Thyroid gland (tissue), 4 donors: ENCODE measurements at regions not wholly inside any gene's neighbourhood (a gene's known extent, or its start where the extent isn't known, plus 50 kb on each side); places are given as distances from the start of the nearest gene placed in this dataset.

Experiments used
- DNase-seq, 2 donors: peaks; one replicate each; pipeline ENCODE4 v3.0.0-alpha.2; 2019
- H3K27ac ChIP-seq, 3 donors: fragments of 200-600 bp; sonication (generic); 1 replicate in 2 of 3; 2 replicates in 1 of 3; pipeline ENCODE4 v1.5.1; 2016 to 2019; ENCODE audit warnings: mild to moderate bottlenecking in 1 of 3, moderate library complexity in 1 of 3
- H3K27me3 ChIP-seq: fragments of 200-600 bp; sonication (generic); one replicate; pipeline ENCODE4 v1.5.1; 2019
- H3K36me3 ChIP-seq, 2 donors: fragments of 200-600 bp; sonication (generic); one replicate each; pipeline ENCODE4 v1.5.1; 2016 to 2019
- H3K4me1 ChIP-seq, 2 donors: fragments of 200-600 bp; sonication (generic); one replicate each; pipeline ENCODE4 v1.5.1; 2017 to 2019
- H3K4me3 ChIP-seq, 3 donors: fragments of 200-600 bp; sonication (generic); replicated peaks in 1 of 3; 1 replicate in 2 of 3; 2 replicates in 1 of 3; pipeline ENCODE4 v1.5.1; 2016; ENCODE audit warnings: mild to moderate bottlenecking in 1 of 3
- H3K9me3 ChIP-seq: fragments of 200-600 bp; sonication (generic); one replicate; pipeline ENCODE4 v1.5.1; 2017
- POLR2A ChIP-seq, 2 donors: fragments of 450-650 bp; IDR thresholded peaks; one replicate each; pipeline ENCODE4 v1.6.1; 2017; ENCODE audit warnings: antibody characterized with exemption in 2 of 2, mild to moderate bottlenecking in 2 of 2, moderate library complexity in 1 of 2
- WGBS, 2 donors: methylation state at CpG; one replicate each; pipeline ENCODE4 v1.1.5; 2017; 5-methylcytosine and 5-hydroxymethylcytosine counted together
- intact Hi-C: fragments of 100-400 bp; cut with DNase I; formaldehyde crosslinking; loops from one replicate; pipeline ENCODE4 v1.15.1; 2023
- TF ChIP-seq, protein P1 (sequence below), 6 experiments: fragments of 200-600 bp in 3 of 6; fragments of 450-650 bp in 3 of 6; sonication (generic) in 3 of 6; IDR thresholded peaks; one replicate each; pipeline ENCODE4 v1.5.1; 2016 to 2019; ENCODE audit warnings: antibody characterized with exemption in 6 of 6, mild to moderate bottlenecking in 2 of 6, inconsistent platforms in 1 of 6, moderate library complexity in 1 of 6

DNA sequence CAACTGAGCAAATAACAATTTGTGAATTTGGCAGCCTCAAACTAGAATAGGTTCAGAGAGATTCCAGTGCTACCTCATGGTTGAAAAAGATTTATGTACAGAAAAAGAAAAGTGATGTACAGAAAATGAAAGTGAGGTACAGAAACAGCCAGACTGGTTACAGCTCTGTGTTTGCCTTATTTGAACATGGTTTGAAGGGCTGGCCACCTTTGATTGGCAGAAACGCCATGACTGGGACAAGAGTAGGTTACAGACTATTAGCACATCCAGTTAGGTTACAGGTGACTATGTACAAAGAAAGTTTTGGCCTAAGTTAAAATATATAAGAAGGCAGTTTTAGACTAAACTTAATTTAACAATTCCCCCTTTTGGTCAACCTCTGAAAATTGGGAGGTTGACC is 309.4 kb downstream of the BTG1 start:
- Histone ChIP-seq H3K27ac (no peak overlapping the region), H3K27me3 (no peaks in the 10 kb centered on the region), H3K9me3 (no peaks in the 10 kb centered on the region), H3K4me1 (no peaks in the 10 kb centered on the region), H3K36me3 (no peaks in the 10 kb centered on the region), H3K4me3 (no peak overlapping the region)
- 90 to 97% methylated on average over 1 of the region's 1 CpG for WGBS, 2 donors
- no peak for DNase-seq
- intact Hi-C loops: no loop called here
- TF ChIP-seq POLR2A (IDR thresholded peaks at IDR 0.05): no peak
- TF ChIP-seq, protein P1, sequence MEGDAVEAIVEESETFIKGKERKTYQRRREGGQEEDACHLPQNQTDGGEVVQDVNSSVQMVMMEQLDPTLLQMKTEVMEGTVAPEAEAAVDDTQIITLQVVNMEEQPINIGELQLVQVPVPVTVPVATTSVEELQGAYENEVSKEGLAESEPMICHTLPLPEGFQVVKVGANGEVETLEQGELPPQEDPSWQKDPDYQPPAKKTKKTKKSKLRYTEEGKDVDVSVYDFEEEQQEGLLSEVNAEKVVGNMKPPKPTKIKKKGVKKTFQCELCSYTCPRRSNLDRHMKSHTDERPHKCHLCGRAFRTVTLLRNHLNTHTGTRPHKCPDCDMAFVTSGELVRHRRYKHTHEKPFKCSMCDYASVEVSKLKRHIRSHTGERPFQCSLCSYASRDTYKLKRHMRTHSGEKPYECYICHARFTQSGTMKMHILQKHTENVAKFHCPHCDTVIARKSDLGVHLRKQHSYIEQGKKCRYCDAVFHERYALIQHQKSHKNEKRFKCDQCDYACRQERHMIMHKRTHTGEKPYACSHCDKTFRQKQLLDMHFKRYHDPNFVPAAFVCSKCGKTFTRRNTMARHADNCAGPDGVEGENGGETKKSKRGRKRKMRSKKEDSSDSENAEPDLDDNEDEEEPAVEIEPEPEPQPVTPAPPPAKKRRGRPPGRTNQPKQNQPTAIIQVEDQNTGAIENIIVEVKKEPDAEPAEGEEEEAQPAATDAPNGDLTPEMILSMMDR (IDR thresholded peaks at IDR 0.05): no peak

DNA sequence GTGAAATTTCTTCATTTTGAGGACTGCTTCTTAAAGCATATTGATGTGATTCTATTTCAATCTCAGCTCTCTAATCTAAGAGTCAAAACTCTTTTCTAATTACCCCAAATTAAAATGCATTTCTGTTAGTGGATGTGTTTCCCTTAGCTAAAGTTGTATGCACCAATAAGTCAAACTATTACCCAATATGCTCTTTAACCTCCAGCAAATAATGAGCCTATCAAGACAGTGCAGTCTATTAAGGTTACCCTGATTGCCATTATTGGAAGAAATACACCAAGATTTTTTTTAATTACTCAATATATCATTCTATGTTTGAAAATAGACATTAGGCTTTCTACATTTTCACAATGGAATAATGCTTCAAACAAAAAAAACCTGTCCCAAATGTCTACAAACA is 310.0 kb downstream of the BTG1 start:
- H3K36me3 ChIP-seq: no peaks in the 10 kb centered on the region
- TF ChIP-seq POLR2A (IDR thresholded peaks at IDR 0.05): no peak
- TF ChIP-seq, protein P1 (IDR thresholded peaks at IDR 0.05): no peak
- H3K27ac ChIP-seq: no peak overlapping the region
- DNase-seq: no peak
- no peak overlapping the region for H3K4me3 ChIP-seq
- intact Hi-C loops: no loop called here
- H3K9me3 ChIP-seq: no peaks in the 10 kb centered on the region
- H3K27me3 ChIP-seq: no peaks in the 10 kb centered on the region
- no peaks in the 10 kb centered on the region for H3K4me1 ChIP-seq

DNA sequence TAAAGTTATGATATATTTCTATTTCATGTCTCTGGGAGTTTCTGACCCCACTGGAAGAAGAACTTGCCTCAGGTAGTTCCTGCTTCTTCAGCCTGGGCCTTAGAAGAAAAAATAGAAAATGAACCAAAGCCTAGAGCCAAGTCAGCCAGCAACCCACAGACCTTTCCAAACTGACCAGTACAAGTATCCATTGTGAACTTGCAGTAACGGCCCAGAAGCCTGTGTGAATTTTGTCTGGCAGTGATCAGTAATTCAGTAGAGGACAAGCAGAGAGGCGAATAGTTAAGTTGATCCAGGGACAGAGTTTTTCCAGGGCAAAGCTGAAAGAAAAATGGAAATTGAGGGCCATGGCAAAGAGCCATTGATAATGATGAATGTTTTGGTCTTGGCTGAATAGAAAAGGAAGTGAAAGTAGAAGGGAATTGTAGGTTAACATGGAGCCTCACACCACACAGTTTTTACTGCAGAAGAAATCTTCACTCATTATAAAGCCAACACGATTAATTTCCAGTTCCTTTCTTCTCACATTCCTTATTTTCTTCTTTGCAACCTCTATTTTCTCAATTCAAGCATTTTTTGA is 311.8 kb downstream of the BTG1 start:
- H3K9me3 ChIP-seq: no peaks in the 10 kb centered on the region
- no peaks in the 10 kb centered on the region for H3K36me3 ChIP-seq
- no peak overlapping the region for H3K4me3 ChIP-seq
- no peaks in the 10 kb centered on the region for H3K4me1 ChIP-seq
- no peaks in the 10 kb centered on the region for H3K27me3 ChIP-seq
- TF ChIP-seq, protein P1 (IDR thresholded peaks at IDR 0.05): no peak
- no peak for TF ChIP-seq POLR2A (IDR thresholded peaks at IDR 0.05)
- WGBS, 2 donors: 81 to 85% methylated on average over 3 of the region's 3 CpGs
- DNase-seq: no peak
- intact Hi-C loops: no loop called here
- no peak overlapping the region for H3K27ac ChIP-seq

DNA sequence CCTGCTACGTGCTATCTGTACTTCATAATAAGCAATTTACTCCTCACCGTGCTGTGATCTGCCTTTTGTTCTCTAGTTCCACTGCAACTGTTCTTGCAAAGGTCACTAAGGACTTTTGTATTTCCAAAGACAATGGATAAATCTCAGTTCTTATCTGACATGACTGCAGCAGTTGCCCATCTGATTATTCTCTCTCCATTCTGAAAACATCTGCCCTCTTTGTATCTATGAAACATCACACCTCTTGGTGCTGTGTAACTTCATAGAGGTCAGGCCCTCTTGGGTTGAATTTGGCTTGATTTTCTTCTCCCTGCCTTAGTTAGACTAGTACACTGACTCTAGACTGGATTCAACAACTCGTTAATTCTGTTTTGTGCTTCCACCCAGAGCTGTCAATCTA is 319.6 kb downstream of the BTG1 start:
- H3K9me3 ChIP-seq: no peaks in the 10 kb centered on the region
- no peak for TF ChIP-seq POLR2A (IDR thresholded peaks at IDR 0.05)
- TF ChIP-seq, protein P1 (IDR thresholded peaks at IDR 0.05): no peak
- 85 to 87% methylated on average over 3 of the region's 3 CpGs for WGBS, 2 donors
- H3K27me3 ChIP-seq: no peaks in the 10 kb centered on the region
- DNase-seq: no peak
- H3K36me3 ChIP-seq: no peaks in the 10 kb centered on the region
- intact Hi-C loops: no loop called here
- H3K4me3 ChIP-seq: no peak overlapping the region
- H3K4me1 ChIP-seq: no peaks in the 10 kb centered on the region
- no peak overlapping the region for H3K27ac ChIP-seq

DNA sequence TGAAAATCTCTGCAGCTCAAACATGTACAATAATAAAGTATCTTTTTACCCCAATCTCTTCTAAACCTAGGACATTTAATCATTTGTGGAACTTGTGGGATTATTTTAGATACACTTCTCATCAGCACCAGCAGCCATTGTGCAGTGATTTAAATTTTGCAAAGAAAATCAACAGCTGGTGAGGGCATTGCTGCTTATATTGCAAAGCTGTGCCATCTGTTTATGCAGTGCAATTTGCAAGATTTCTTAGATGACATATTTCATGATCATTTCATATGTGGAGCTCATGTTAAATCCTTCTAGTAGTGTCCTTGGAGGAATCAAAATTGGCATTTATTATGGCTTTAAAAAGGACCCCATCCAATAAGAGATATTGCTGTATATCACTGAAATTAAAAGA is 320.7 kb downstream of the BTG1 start:
- no peak overlapping the region for H3K4me3 ChIP-seq
- TF ChIP-seq, protein P1 (IDR thresholded peaks at IDR 0.05): no peak
- no peak for TF ChIP-seq POLR2A (IDR thresholded peaks at IDR 0.05)
- no peaks in the 10 kb centered on the region for H3K36me3 ChIP-seq
- H3K9me3 ChIP-seq: no peaks in the 10 kb centered on the region
- H3K4me1 ChIP-seq: no peaks in the 10 kb centered on the region
- no peak overlapping the region for H3K27ac ChIP-seq
- intact Hi-C loops: no loop called here
- no peaks in the 10 kb centered on the region for H3K27me3 ChIP-seq
- no peak for DNase-seq
